Urinary bladder (tissue), 3 donors: ENCODE measurements at regions not wholly inside any gene's neighbourhood (a gene's known extent, or its start where the extent isn't known, plus 50 kb on each side); places are given as distances from the start of the nearest gene placed in this dataset.

Experiments
- DNase-seq: peaks from one replicate; pipeline ENCODE4 v3.0.0-alpha.2; 2015; ENCODE audit errors: extremely low spot score
- H3K27ac ChIP-seq: one replicate; pipeline ENCODE4 v1.5.1; 2013; ENCODE audit warnings: low read depth, mild to moderate bottlenecking, moderate library complexity
- H3K36me3 ChIP-seq: one replicate; pipeline ENCODE4 v1.6.1; 2013; ENCODE audit warnings: mild to moderate bottlenecking, moderate library complexity; ENCODE audit not compliant: insufficient read depth
- H3K4me1 ChIP-seq: one replicate; pipeline ENCODE4 v1.6.1; 2013; ENCODE audit warnings: mild to moderate bottlenecking, moderate library complexity; ENCODE audit not compliant: insufficient read depth
- H3K4me3 ChIP-seq: one replicate; pipeline ENCODE4 v1.5.1; 2013; ENCODE audit warnings: low read depth, low read length
- WGBS: extraction: QIAGEN DNeasy Blood & Tissue Kit; methylation state at CpG from one replicate; pipeline ENCODE4 v1.1.7; 2013; 5-methylcytosine and 5-hydroxymethylcytosine counted together
- donor health status: healthy with polysubstance abuse.
- donor health status: healthy.

DNA sequence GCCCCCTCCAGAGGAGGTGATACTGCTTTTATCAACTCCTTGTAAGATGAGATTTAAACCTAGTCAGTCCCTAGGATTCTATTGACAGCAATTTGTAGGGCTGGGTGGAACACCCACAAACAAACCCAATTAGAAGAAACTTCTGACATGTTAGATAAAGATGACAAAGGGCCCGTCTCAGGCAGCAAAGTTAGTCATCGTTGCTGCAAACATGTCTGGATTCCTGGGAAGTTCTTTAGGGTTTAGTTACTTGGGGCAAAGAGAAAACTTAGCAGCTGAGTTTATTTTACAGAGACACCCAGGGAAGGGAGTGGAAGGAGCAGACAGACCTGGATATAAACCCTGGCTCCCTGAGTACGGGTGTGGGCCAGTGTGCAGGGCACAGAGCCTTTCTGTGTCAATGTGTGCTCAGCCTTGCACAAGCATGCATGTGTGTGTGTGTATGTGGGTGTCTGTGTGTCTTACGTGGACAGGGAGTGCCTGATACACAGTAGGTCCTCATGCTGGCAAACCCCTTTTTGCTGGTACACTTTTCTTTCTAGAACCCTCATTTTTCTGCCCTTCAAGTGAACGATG is 130.0 kb upstream of the STX18 start:
- H3K4me1 ChIP-seq: no peaks in the 10 kb centered on the region

DNA sequence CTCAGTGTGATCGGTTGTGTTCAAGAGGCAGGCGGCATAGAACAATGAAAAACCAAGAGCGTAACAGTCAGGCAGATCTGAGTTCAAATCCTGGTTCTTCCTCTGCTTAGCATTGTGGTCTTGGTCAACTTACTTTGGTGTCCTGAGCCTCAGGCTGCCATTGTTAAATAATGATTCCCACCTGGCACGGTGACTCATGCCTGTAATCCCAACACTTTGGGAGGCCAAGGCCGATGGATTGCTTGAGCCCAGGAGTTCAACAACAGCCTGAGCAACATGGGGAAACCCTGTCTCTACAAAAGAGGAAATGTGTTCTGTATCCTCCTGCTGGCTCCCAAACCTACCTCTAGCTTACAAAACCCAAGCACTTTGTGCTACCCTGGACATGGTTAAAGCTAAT is 129.0 kb upstream of the STX18 start:
- Histone ChIP-seq H3K36me3 (no peaks in the 10 kb centered on the region), H3K27ac (no peak overlapping the region), H3K4me1 (no peaks in the 10 kb centered on the region), H3K4me3 (no peak overlapping the region)
- 92% methylated on average over 5 of the region's 5 CpGs for WGBS
- no peak for DNase-seq

More for the DNA sequence above, 130.0 kb upstream of the STX18 start:
- no peak for DNase-seq
- H3K36me3 ChIP-seq: no peaks in the 10 kb centered on the region
- H3K27ac ChIP-seq: no peak overlapping the region
- H3K4me3 ChIP-seq: no peak overlapping the region
- 69% methylated on average over 5 of the region's 5 CpGs for WGBS

DNA sequence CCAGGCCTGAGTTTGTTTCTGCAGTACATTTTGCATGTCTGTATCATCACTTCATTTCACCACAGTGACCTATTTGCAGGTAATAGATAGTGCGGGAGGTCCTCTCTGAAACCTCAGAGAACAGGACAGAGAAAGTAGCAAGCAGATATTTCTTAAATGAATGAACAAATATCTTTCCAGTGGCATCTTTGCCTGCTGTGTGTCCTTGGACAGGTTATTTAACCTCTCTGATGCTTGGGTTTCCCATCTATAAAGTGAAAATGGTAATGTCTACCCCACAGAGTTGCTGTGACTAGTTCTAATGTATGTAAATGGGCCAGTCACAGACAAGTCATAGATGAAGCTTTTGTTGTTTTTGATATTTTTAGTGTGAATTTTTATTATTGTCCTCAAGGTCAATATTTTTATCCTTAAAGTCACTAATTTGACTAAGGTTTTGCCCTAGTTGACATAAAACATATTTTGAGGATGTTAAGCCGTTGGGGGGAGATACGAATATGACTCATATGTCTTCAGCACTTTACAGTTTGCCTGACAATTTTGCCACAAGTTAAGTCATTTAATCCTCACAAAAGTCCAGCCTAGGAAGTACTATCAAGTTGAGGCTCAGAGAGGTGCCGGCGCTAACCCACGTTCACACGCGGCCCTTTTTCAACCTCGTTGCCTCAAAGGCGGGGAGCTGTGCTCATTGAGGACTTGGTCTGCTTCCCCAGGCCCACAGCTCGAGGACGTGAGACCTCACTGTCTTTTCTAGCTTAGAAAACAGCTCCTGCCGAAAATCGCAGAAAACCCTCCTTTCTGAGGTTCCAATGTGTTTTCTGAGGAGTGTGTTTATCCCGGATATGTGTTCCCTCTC is 126.7 kb upstream of the STX18 start:
- no peak overlapping the region for H3K27ac ChIP-seq
- 73% methylated on average over 15 of the region's 15 CpGs for WGBS
- H3K36me3 ChIP-seq: no peaks in the 10 kb centered on the region
- no peak for DNase-seq
- no peaks in the 10 kb centered on the region for H3K4me1 ChIP-seq
- no peak overlapping the region for H3K4me3 ChIP-seq

DNA sequence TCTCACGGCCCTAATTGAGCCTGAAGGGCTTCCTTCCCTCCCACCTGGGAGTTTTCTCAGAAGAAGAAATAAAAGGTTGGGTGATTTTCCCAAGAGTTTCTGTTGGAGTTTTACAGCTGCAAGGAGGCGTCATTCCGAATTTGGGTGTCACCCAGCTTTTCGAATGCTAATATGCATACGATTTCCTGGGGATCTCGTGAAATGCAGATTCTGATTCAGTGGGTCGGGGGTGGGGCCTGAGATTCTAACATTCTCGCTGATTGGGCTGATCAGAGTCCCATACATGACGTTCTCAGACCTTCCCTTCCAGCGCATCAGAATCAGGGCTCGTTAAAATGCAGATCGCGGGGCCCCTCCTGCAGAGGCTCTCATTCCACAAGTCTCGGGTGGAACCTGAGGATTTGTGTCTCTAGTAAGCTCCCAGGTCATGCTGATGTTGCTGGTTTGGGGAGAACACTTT is 125.8 kb upstream of the STX18 start:
- no peak overlapping the region for H3K27ac ChIP-seq

DNA sequence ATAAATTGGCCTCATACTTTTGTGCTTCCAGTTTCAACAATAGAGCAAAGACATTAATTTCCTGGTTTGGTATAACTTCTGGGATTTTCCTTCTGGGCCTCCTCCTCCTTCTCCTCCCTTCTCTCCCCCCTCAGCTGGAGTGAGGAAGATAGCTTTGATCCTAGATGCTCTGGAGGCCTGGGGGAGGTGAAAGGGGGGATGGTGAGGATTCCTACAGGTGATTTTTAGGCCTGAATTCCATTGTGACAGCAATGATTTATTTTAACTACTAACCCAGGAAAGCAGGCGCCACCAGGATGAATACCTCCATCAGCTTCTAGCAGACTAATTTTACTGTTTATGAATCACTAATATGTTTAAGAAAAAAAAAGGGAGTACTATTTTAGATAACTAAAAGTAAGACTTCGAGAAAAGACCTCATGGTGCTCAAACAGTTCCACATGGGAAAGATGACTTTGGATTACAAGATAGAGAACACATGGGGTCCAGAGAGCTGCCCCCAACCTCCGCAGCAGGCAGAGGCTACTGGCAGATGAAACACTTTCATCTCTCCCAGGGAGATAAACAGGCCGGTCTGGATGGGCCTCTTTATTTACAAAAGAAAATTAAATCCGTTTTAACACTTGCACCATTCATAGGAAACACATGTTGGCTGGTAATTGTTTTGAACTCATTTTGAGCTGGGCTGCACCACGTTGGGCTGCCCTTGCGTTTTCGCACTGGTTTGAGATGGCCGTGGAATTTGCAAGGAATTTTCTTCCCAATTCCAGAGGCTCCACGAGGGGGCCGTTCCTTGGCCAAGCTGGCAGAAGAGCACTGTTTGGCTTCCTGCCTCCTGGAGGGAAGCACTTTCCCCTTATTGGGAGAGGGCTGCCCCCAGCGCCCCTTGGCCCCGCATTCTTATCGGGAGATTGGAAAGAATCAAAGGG is 125.1 kb upstream of the STX18 start:
- WGBS: 35% methylated on average over 14 of the region's 14 CpGs
- DNase-seq: no peak
- Histone ChIP-seq H3K36me3 (no peaks in the 10 kb centered on the region), H3K4me3 (no peak overlapping the region), H3K27ac (no peak overlapping the region), H3K4me1 (no peaks in the 10 kb centered on the region)

More for the DNA sequence above, 125.8 kb upstream of the STX18 start:
- H3K4me1 ChIP-seq: no peaks in the 10 kb centered on the region
- H3K4me3 ChIP-seq: no peak overlapping the region
- DNase-seq: no peak
- 51% methylated on average over 14 of the region's 14 CpGs for WGBS
- H3K36me3 ChIP-seq: no peaks in the 10 kb centered on the region

DNA sequence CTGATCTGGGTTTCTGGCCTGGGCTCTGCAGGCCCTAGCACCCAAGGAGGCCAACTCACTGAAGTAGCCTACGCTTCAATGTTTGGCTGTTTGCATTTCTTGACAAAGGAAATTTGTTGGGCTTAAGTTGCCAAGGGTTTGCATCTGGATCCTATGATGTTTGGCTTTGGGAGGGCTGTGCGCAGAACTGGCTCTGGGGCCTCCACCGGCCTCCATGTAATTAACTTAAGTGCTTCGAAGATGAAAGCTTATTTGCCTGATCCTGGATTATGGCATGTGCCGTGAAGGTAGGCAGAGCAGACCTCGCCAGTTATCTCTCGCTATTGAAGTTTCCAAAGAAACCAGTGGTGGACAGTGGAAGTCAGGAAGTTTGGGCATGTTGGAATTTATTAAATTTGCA is 124.3 kb upstream of the STX18 start:
- Histone ChIP-seq H3K36me3 (no peaks in the 10 kb centered on the region), H3K4me1 (no peaks in the 10 kb centered on the region), H3K4me3 (no peak overlapping the region), H3K27ac (no peak overlapping the region)
- 95% methylated on average over 7 of the region's 7 CpGs for whole genome bisulfite sequencing
- no peak for DNase-seq

DNA sequence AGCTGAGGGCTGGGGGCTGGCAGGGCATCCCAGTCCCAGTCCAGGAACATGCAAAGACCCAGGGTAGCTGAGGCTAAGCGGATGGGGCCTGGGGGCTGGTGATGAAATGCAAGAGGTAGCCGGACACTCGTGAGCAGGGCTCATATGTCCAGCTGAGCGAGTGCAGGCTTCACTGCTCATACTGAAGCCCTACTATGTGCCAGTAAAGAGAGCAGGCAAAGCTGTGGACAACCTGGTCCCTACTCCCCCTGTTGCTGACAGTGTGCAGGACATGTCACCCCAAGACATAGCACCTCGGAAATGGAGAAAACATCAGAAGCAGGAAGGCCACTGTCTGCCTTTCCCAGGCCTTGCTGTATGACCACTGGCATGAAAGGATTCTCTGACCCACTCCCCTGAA is 122.4 kb upstream of the STX18 start:
- H3K4me1 ChIP-seq: no peaks in the 10 kb centered on the region
- DNase-seq: no peak
- H3K27ac ChIP-seq: no peak overlapping the region
- H3K4me3 ChIP-seq: no peak overlapping the region
- no peaks in the 10 kb centered on the region for H3K36me3 ChIP-seq
- WGBS: 96% methylated on average over 5 of the region's 5 CpGs

DNA sequence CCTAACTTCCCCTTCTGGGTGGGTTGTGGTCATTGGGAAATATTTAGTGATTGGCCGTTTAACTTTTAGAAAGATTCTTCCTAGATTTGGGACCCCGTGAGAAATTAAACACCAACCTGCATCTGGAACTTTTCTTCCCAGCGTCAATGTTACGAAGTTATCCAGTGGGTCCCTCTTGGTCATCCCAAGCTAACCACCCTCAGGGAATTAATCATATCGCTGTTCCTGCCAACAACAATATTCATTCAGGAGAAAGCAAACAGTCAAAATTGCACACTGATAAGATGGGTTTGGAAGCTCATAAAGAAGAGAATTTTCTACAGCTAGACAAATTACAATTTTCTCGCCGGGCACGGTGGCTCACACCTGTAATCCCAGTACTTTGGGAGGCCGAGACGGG is 121.2 kb upstream of the STX18 start:
- no peak for DNase-seq
- Histone ChIP-seq H3K4me3 (no peak overlapping the region), H3K27ac (no peak overlapping the region), H3K4me1 (no peaks in the 10 kb centered on the region), H3K36me3 (no peaks in the 10 kb centered on the region)
- 92% methylated on average over 10 of the region's 10 CpGs for WGBS

DNA sequence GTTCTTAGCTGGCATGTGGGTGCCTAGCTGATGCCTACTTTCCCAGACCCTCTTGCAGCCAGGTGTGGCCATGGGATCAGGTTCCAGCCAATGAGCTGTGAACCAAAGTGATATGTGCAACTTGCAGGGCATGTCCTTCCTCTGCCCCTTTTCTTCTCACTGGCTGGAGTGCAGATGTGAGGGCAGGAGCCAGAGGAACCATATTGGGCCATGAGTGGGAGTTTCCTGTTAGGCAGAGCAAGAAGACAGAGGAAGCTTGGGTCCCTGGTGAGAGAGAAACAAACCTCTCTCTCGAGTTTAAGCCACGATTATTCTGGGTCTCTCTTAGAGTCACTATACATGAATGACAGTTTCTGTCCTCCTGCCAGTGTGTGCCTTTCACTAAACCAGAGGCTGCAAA is 120.4 kb upstream of the STX18 start:
- no peak overlapping the region for H3K27ac ChIP-seq
- DNase-seq: no peak
- H3K36me3 ChIP-seq: no peaks in the 10 kb centered on the region
- H3K4me1 ChIP-seq: no peaks in the 10 kb centered on the region
- H3K4me3 ChIP-seq: no peak overlapping the region
- 88% methylated on average over 2 of the region's 2 CpGs for WGBS

DNA sequence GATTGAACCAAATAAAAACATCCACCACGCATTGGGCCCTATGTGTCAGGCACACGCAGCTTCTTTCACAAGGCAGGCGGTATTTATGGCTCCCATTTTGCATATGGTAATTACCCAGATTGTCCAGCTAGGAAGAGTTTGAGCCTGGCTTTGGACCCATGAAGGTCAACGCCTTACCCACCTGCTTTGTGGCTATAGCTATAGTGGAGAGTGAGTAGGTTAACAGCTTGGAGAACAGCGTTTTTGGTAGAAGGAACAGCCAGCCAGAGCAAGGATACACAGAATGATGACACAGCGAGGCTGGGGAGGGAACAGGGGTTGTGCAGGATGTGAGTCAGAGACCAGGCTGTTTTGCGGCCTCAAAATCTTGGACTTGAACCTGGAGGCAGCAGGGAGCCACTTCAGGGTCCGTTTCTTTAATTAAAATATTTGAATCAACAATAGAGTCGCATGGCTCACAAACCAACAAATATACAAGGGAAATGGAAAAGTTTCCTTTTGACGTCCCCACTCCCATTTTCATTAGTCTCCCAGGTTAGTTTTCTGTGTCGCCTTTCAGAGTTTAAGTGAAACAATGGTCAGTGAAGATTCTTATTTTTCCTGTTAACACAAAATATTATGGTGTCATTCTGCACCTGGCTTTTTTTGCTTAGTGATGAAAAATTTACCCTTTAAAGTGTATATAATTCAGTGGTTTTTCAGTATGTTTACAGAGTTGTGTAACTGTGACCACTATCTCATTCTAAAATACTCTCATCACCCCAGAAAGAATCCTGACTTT is 118.2 kb upstream of the STX18 start:
- WGBS: 81% methylated on average over 11 of the region's 11 CpGs
- Histone ChIP-seq H3K4me3 (no peak overlapping the region), H3K4me1 (no peaks in the 10 kb centered on the region), H3K36me3 (no peaks in the 10 kb centered on the region), H3K27ac (no peak overlapping the region)
- DNase-seq: no peak

DNA sequence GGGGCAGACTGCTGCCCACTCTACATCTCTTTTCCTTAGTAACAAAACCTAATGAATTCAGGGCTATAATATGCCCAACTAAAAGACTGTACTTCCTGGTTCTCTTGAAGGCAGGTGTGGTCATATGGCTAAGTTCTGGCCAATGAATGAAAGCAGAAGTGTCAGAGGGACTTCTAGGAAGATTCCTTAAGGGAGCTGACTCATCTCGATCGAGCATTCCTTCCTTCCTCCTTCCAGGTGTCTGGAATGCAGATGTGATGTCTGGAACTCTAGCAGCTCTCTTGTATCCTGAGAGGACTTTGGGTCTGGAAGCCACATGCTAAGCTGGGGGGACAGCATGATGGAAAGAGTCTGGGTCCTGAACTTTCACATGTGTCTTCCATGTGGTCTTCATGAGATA is 116.2 kb upstream of the STX18 start:
- no peaks in the 10 kb centered on the region for H3K4me1 ChIP-seq
- no peaks in the 10 kb centered on the region for H3K36me3 ChIP-seq
- 91% methylated on average over 2 of the region's 2 CpGs for WGBS
- H3K27ac ChIP-seq: no peak overlapping the region
- no peak for DNase-seq
- no peak overlapping the region for H3K4me3 ChIP-seq

DNA sequence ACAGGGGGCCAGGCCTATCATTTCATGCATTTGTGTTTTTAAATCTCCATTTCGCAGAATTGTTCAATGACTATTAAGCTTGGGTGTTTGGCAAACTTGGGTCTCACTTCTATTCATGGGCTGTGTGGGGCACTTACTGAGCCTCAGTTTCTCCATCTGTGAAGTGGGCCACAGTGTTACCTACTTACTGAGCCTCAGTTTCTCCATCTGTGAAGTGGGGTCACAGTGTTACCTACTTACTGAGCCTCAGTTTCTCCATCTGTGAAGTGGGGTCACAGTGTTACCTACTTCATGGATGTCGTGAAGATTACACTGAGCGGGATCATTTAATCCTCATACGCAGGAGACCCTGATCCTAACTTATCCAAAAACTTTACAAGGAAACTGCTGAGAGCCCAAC is 115.1 kb upstream of the STX18 start:
- 96% methylated on average over 4 of the region's 4 CpGs for WGBS

DNA sequence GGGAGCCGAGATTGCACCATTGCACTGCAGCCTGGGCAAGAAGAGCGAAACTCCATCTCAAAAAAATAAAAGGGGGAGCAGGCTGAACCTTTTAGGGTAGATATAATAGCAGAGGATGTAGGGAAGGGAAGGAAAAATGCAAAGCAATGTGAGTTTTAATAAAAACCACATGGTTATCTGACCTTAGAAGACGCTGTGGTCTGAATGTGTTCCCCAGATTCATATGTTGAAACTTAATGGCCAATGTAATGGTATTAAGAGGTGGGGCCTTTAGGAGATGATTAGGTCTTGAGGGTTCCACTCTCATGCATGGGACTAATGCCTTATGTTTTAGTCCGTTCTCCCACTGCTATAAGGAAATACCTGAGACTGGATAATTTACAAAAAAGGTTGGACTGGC is 114.1 kb upstream of the STX18 start:
- no peaks in the 10 kb centered on the region for H3K36me3 ChIP-seq
- 90% methylated on average over 4 of the region's 4 CpGs for WGBS
- no peak for DNase-seq
- H3K4me1 ChIP-seq: no peaks in the 10 kb centered on the region
- H3K4me3 ChIP-seq: no peak overlapping the region
- no peak overlapping the region for H3K27ac ChIP-seq

More for the DNA sequence above, 115.1 kb upstream of the STX18 start:
- no peak overlapping the region for H3K4me3 ChIP-seq
- no peaks in the 10 kb centered on the region for H3K4me1 ChIP-seq
- no peak overlapping the region for H3K27ac ChIP-seq
- DNase-seq: no peak
- no peaks in the 10 kb centered on the region for H3K36me3 ChIP-seq
